Testis (tissue), 2 donors: ENCODE measurements at regions not wholly inside any gene's neighbourhood (a gene's known extent, or its start where the extent isn't known, plus 50 kb on each side); places are given as distances from the start of the nearest gene placed in this dataset.

Experiments
- POLR2A ChIP-seq: fragments of 450-650 bp; IDR thresholded peaks from one replicate; pipeline ENCODE4 v1.6.1; 2017; ENCODE audit warnings: antibody characterized with exemption, mild to moderate bottlenecking, moderate library complexity
- TF ChIP-seq, protein P1 (sequence below), 3 experiments: fragments of 450-650 bp in 2 of 3; fragments of 200-600 bp in 1 of 3; sonication (generic) in 1 of 3; IDR thresholded peaks; one replicate each; pipeline ENCODE4 v1.5.1; 2016 to 2019; ENCODE audit warnings: antibody characterized with exemption in 3 of 3, mild to moderate bottlenecking in 2 of 3, moderate library complexity in 1 of 3

DNA sequence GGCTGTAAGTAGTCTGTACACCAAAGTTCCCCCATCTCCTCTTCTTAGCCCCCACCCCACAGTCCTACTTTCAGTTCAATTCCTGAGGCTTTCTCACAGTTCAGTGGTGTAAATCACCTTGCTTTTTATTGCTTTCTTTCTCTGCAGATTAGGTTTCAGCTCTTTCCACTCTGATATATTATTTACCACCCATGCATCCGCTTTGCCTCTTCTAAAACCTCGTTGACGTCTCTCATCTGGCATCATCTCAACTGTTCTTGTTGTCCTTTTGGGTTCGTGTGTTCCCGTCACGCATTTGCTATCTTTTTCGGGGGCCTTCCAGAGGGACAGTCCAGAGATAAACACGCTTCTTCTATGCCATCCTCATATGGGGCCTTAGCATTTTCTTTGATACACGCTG, 597.9 kb upstream of the DPP6 start:
- TF ChIP-seq, protein P1, sequence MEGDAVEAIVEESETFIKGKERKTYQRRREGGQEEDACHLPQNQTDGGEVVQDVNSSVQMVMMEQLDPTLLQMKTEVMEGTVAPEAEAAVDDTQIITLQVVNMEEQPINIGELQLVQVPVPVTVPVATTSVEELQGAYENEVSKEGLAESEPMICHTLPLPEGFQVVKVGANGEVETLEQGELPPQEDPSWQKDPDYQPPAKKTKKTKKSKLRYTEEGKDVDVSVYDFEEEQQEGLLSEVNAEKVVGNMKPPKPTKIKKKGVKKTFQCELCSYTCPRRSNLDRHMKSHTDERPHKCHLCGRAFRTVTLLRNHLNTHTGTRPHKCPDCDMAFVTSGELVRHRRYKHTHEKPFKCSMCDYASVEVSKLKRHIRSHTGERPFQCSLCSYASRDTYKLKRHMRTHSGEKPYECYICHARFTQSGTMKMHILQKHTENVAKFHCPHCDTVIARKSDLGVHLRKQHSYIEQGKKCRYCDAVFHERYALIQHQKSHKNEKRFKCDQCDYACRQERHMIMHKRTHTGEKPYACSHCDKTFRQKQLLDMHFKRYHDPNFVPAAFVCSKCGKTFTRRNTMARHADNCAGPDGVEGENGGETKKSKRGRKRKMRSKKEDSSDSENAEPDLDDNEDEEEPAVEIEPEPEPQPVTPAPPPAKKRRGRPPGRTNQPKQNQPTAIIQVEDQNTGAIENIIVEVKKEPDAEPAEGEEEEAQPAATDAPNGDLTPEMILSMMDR (IDR thresholded peaks at IDR 0.05): no peak
- TF ChIP-seq POLR2A: no peak
